BE2C (cell line): ENCODE measurements at regions not wholly inside any gene's neighbourhood (a gene's known extent, or its start where the extent isn't known, plus 50 kb on each side); places are given as distances from the start of the nearest gene placed in this dataset.

Experiments used
- DNase-seq: peaks from one replicate; pipeline ENCODE4 v3.0.0-alpha.2; 2020
- H3K27me3 ChIP-seq: fragments of 250-450 bp; sonication (Bioruptor Pico); 2 replicates; pipeline ENCODE4 v1.5.1; 2020; ENCODE audit warnings: mild to moderate bottlenecking
- H3K36me3 ChIP-seq: fragments of 250-450 bp; sonication (Bioruptor Pico); 2 replicates; pipeline ENCODE4 v1.5.1; 2020; ENCODE audit warnings: mild to moderate bottlenecking
- H3K4me1 ChIP-seq: fragments of 250-450 bp; sonication (Bioruptor Pico); 2 replicates; pipeline ENCODE4 v1.5.1; 2020
- H3K4me3 ChIP-seq: 2 replicates; pipeline ENCODE4 v1.5.1; 2011; ENCODE audit warnings: low read depth, low read length
- H3K9me3 ChIP-seq: fragments of 250-450 bp; sonication (Bioruptor Pico); 2 replicates; pipeline ENCODE4 v1.5.1; 2020
- CTCF ChIP-seq: IDR thresholded peaks from 2 replicates; pipeline ENCODE4 v1.5.1; 2012; ENCODE audit warnings: mild to moderate bottlenecking, low read depth, low read length

- no peak for DNase-seq
- peaks cover 7% of the 10 kb centered on the region; the same call in 1 of the 2 replicates for H3K9me3 ChIP-seq
- peak; percentile 57 for TF ChIP-seq CTCF
These were observed 52.1 kb upstream of the LAPTM4A start for GRCh38 chr2:20103530-20103929.

More at GRCh38 chr2:20103530-20103929, 52.1 kb upstream of the LAPTM4A start:
- no peaks in the 10 kb centered on the region for H3K27me3 ChIP-seq
- no peaks in the 10 kb centered on the region for H3K36me3 ChIP-seq
- no peak overlapping the region for H3K4me3 ChIP-seq
- no peaks in the 10 kb centered on the region for H3K4me1 ChIP-seq
